Ascending aorta (tissue), 2 donors: ENCODE measurements at regions not wholly inside any gene's neighbourhood (a gene's known extent, or its start where the extent isn't known, plus 50 kb on each side); places are given as distances from the start of the nearest gene placed in this dataset.

Experiments used
- DNase-seq, 2 donors: peaks; one replicate each; pipeline ENCODE4 v3.0.0-alpha.2; 2019; ENCODE audit warnings: low spot score in 2 of 2
- H3K27ac ChIP-seq, 2 donors: fragments of 200-600 bp; sonication (generic); one replicate each; pipeline ENCODE4 v1.5.1; 2016 to 2017; ENCODE audit warnings: mild to moderate bottlenecking in 1 of 2
- H3K27me3 ChIP-seq: fragments of 200-600 bp; sonication (generic); one replicate; pipeline ENCODE4 v1.5.1; 2017
- H3K36me3 ChIP-seq, 2 donors: fragments of 200-600 bp; sonication (generic); one replicate each; pipeline ENCODE4 v1.5.1; 2016
- H3K4me1 ChIP-seq, 2 donors: fragments of 200-600 bp; sonication (generic); one replicate each; pipeline ENCODE4 v1.5.1; 2016 to 2017; ENCODE audit warnings: mild to moderate bottlenecking in 1 of 2
- H3K4me3 ChIP-seq, 2 donors: fragments of 200-600 bp; sonication (generic); one replicate each; pipeline ENCODE4 v1.5.1; 2016 to 2017; ENCODE audit warnings: mild to moderate bottlenecking in 1 of 2
- H3K9me3 ChIP-seq, 2 donors: fragments of 200-600 bp; sonication (generic); one replicate each; pipeline ENCODE4 v1.5.1; 2016
- CTCF ChIP-seq, 3 experiments: fragments of 200-600 bp in 2 of 3; fragments of 450-650 bp in 1 of 3; sonication (generic) in 2 of 3; IDR thresholded peaks; one replicate each; pipeline ENCODE4 v1.5.1; 2016 to 2019; ENCODE audit warnings: antibody characterized with exemption in 3 of 3, mild to moderate bottlenecking in 1 of 3, moderate library complexity in 1 of 3
- intact Hi-C: fragments of 100-400 bp; cut with DNase I; formaldehyde crosslinking; loops from one replicate; pipeline ENCODE4 v1.15.1; 2023

DNA sequence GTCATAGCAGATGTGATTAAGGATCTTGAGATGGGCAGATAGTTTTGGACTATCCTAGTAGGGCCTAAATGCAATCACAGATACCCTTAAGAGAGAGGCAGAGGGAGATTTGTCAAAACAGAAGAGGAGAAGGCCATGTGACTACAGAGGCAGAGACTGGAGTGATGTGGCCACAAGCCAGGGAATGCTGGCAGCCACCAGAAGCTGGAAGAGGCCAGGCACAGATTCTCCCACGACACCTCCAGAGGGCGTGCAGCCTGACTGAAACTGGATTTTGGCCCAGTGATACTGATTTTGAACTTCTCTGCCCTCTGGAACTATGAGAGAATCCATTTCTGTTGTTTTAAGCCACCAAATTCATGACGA lies 52.1 kb upstream of the EPS8L3 start:
- peak in 2 of 3 experiments; percentile 11 to 19 for TF ChIP-seq CTCF (IDR thresholded peaks at IDR 0.05)
- intact Hi-C loops: loop anchor here (2.0 kb wide), 1 partner anchor 61 kb away; no protein-coding TSS in a partner anchor
- DNase-seq: no peak
- Histone ChIP-seq H3K4me3 (no peak overlapping the region), H3K27me3 (no peaks in the 10 kb centered on the region), H3K36me3 (no peaks in the 10 kb centered on the region), H3K9me3 (no peaks in the 10 kb centered on the region), H3K4me1 (peaks cover 10 to 12% of the 10 kb centered on the region in 2 donors), H3K27ac (peak overlapping the region; percentile 72 to 93)

GRCh38 chr1:109814993-109815786 lies 51.5 kb upstream of the EPS8L3 start:
- intact Hi-C loops: no loop called here
- peak overlapping the region; percentile 72 to 93 for H3K27ac ChIP-seq
- no peak for TF ChIP-seq CTCF (IDR thresholded peaks at IDR 0.05)
- H3K36me3 ChIP-seq: no peaks in the 10 kb centered on the region
- DNase-seq: no peak
- H3K27me3 ChIP-seq: no peaks in the 10 kb centered on the region
- H3K4me1 ChIP-seq: peaks cover 10 to 12% of the 10 kb centered on the region in 2 donors
- H3K9me3 ChIP-seq: no peaks in the 10 kb centered on the region
- H3K4me3 ChIP-seq: no peak overlapping the region

- no peak for DNase-seq
- intact Hi-C loops: no loop called here
Observed at GRCh38 chr1:109814223-109814622, 50.5 kb upstream of the EPS8L3 start.

More at GRCh38 chr1:109814223-109814622, 50.5 kb upstream of the EPS8L3 start:
- H3K4me3 ChIP-seq: no peak overlapping the region
- no peak overlapping the region for H3K27ac ChIP-seq
- no peaks in the 10 kb centered on the region for H3K27me3 ChIP-seq
- TF ChIP-seq CTCF (IDR thresholded peaks at IDR 0.05): no peak
- no peaks in the 10 kb centered on the region for H3K36me3 ChIP-seq
- H3K4me1 ChIP-seq: peaks cover 10 to 12% of the 10 kb centered on the region in 2 donors
- no peaks in the 10 kb centered on the region for H3K9me3 ChIP-seq
